Kidney epithelial cell (primary cell): ENCODE measurements at regions not wholly inside any gene's neighbourhood (a gene's known extent, or its start where the extent isn't known, plus 50 kb on each side); places are given as distances from the start of the nearest gene placed in this dataset.
"Not testable (repeated sequence)": the region's sequence is repeated elsewhere in the genome, so short reads cannot be mapped to it uniquely, and the experiment has no call there.

Experiments
- DNase-seq: peaks from one replicate; pipeline ENCODE4 v3.0.0-alpha.2; 2010; ENCODE audit warnings: low read depth
- H3K27me3 ChIP-seq: 2 replicates; pipeline ENCODE4 v1.6.0; 2011; ENCODE audit warnings: low read length; ENCODE audit not compliant: control insufficient read depth, insufficient read depth
- H3K36me3 ChIP-seq: 2 replicates; pipeline ENCODE4 v1.5.1; 2011; ENCODE audit warnings: low read length; ENCODE audit not compliant: control insufficient read depth, insufficient read depth
- H3K4me3 ChIP-seq: 2 replicates; pipeline ENCODE4 v1.5.1; 2011; ENCODE audit warnings: low read depth, mild to moderate bottlenecking, control low read depth, low read length

- H3K36me3 ChIP-seq, H3K27me3 ChIP-seq, H3K4me3 ChIP-seq: not testable (repeated sequence)
- DNase-seq, result peak; percentile 81
Measured at GRCh38 chr1:85520826-85521820, 56.2 kb upstream of the DDAH1 start.

- H3K4me3 ChIP-seq, H3K27me3 ChIP-seq, H3K36me3 ChIP-seq, DNase-seq: not testable (repeated sequence)
Measured at GRCh38 chr1:85522458-85522857, 57.5 kb upstream of the DDAH1 start.

- not testable (repeated sequence) for H3K4me3 ChIP-seq, H3K27me3 ChIP-seq, H3K36me3 ChIP-seq, DNase-seq
Measured at GRCh38 chr1:85523061-85523460, 57.5 kb upstream of the CCN1 start.

GRCh38 chr1:85524281-85524886, 56.2 kb upstream of the CCN1 start:
- not testable (repeated sequence) for H3K36me3 ChIP-seq, H3K27me3 ChIP-seq, DNase-seq, H3K4me3 ChIP-seq

- not testable (repeated sequence) for H3K27me3 ChIP-seq, H3K4me3 ChIP-seq, H3K36me3 ChIP-seq, DNase-seq
Measured at GRCh38 chr1:85525591-85525991, 55.0 kb upstream of the CCN1 start.

GRCh38 chr1:85526216-85526615, 54.3 kb upstream of the CCN1 start:
- H3K4me3 ChIP-seq, DNase-seq, H3K36me3 ChIP-seq, H3K27me3 ChIP-seq: not testable (repeated sequence)

GRCh38 chr1:85527145-85527544, 53.4 kb upstream of the CCN1 start:
- not testable (repeated sequence) for H3K27me3 ChIP-seq, H3K36me3 ChIP-seq, H3K4me3 ChIP-seq
- DNase-seq, result peak; percentile 94
